A549 (cell line): ENCODE measurements at regions not wholly inside any gene's neighbourhood (a gene's known extent, or its start where the extent isn't known, plus 50 kb on each side); places are given as distances from the start of the nearest gene placed in this dataset.
A peak's percentile ranks its signal among the peaks of the same experiment; 100 is the strongest.

Source experiments
- CTCF ChIP-seq: fragments of >200 bp; sonication (Bioruptor Twin); formaldehyde crosslinking; IDR thresholded peaks from 3 replicates; pipeline ENCODE4 v1.5.1; 2016
- EP300 ChIP-seq, 2 experiments: fragments of >200 bp; sonication (Bioruptor Twin); formaldehyde crosslinking; IDR thresholded peaks; 2 replicates in 1 of 2; 3 replicates in 1 of 2; pipeline ENCODE4 v1.6.1; 2016 to 2017
- JUNB ChIP-seq: fragments of >200 bp; sonication (Bioruptor Twin); formaldehyde crosslinking; IDR thresholded peaks from 2 replicates; pipeline ENCODE4 v1.6.1; 2016
- KDM1A ChIP-seq: fragments of 200-600 bp; sonication (generic); IDR thresholded peaks from 2 replicates; pipeline ENCODE4 v1.6.1; 2016; ENCODE audit warnings: low read depth, mild to moderate bottlenecking
- MYC ChIP-seq: IDR thresholded peaks from 2 replicates; pipeline ENCODE4 v1.6.1; 2012; ENCODE audit warnings: mild to moderate bottlenecking, inconsistent platforms, low read length, improper control_type of control experiment, borderline replicate concordance
- POLR2A ChIP-seq: IDR thresholded peaks from 2 replicates; pipeline ENCODE4 v1.6.1; 2012; ENCODE audit warnings: mild to moderate bottlenecking, low read length
- RCOR1 ChIP-seq: fragments of 150-350 bp; IDR thresholded peaks from 2 replicates; pipeline ENCODE4 v1.6.1; 2014; ENCODE audit warnings: antibody characterized with exemption, low read length, low read depth

GRCh38 chr16:85554114-85554888 lies 58.8 kb upstream of the GSE1 start:
- no peak for TF ChIP-seq MYC
- no peak for TF ChIP-seq CTCF
- no peak for TF ChIP-seq RCOR1
- 0 out of 2 replicates have a peak, but pooled peaks have one; percentile 29 for TF ChIP-seq POLR2A
- no peak for TF ChIP-seq EP300 (IDR thresholded peaks at IDR 0.05)
- no peak for TF ChIP-seq KDM1A
- no peak for TF ChIP-seq JUNB
